H9 (cell line): ENCODE measurements at regions not wholly inside any gene's neighbourhood (a gene's known extent, or its start where the extent isn't known, plus 50 kb on each side); places are given as distances from the start of the nearest gene placed in this dataset.

ENCODE experiments used
- DNase-seq: peaks from one replicate; pipeline ENCODE4 v3.0.0-alpha.2; 2017
- H2AFZ ChIP-seq: one replicate; pipeline ENCODE4 v1.6.1; 2013; ENCODE audit warnings: mild to moderate bottlenecking, low read length, control low read depth, moderate library complexity
- H2AK5ac ChIP-seq: 2 replicates; pipeline ENCODE4 v1.6.1; 2013; ENCODE audit warnings: low read length, control low read depth, mixed read lengths; ENCODE audit not compliant: insufficient read length
- H2BK120ac ChIP-seq: one replicate; pipeline ENCODE4 v1.6.1; 2013; ENCODE audit warnings: low read depth, mild to moderate bottlenecking, low read length, control low read depth, inconsistent platforms; ENCODE audit not compliant: poor library complexity, severe bottlenecking
- H2BK12ac ChIP-seq: 2 replicates; pipeline ENCODE4 v1.6.1; 2013; ENCODE audit warnings: low read length, control low read depth, mixed read lengths, low read depth; ENCODE audit not compliant: insufficient read length
- H2BK15ac ChIP-seq: 2 replicates; pipeline ENCODE4 v1.6.1; 2013; ENCODE audit warnings: low read depth, low read length, control low read depth
- H2BK20ac ChIP-seq: one replicate; pipeline ENCODE4 v1.6.1; 2013; ENCODE audit warnings: low read depth, mild to moderate bottlenecking, low read length, control low read depth, inconsistent platforms; ENCODE audit not compliant: poor library complexity, severe bottlenecking
- H2BK5ac ChIP-seq: 2 replicates; pipeline ENCODE4 v1.6.1; 2013; ENCODE audit warnings: low read length, control low read depth, mixed read lengths; ENCODE audit not compliant: insufficient read length
- H3K14ac ChIP-seq: 2 replicates; pipeline ENCODE4 v1.6.1; 2013; ENCODE audit warnings: low read length, control low read depth; ENCODE audit not compliant: insufficient read depth
- H3K18ac ChIP-seq: 2 replicates; pipeline ENCODE4 v1.6.1; 2013; ENCODE audit warnings: low read depth, mild to moderate bottlenecking, mixed read lengths, low read length, control low read depth; ENCODE audit not compliant: insufficient read length
- H3K23ac ChIP-seq: 2 replicates; pipeline ENCODE4 v1.6.1; 2013; ENCODE audit warnings: low read length, control low read depth, mixed read lengths, low read depth; ENCODE audit not compliant: insufficient read length
- H3K23me2 ChIP-seq: 2 replicates; pipeline ENCODE4 v1.6.1; 2013; ENCODE audit warnings: low read depth, mild to moderate bottlenecking, mixed read lengths, low read length, control low read depth; ENCODE audit not compliant: insufficient read length, poor library complexity, severe bottlenecking
- H3K27ac ChIP-seq: 2 replicates; pipeline ENCODE4 v1.5.1; 2013; ENCODE audit warnings: low read length, control low read depth, mixed read lengths, low read depth; ENCODE audit not compliant: insufficient read length
- H3K27me3 ChIP-seq: 2 replicates; pipeline ENCODE4 v1.6.1; 2013; ENCODE audit warnings: low read length, control low read depth, inconsistent platforms; ENCODE audit not compliant: insufficient read depth
- H3K4ac ChIP-seq: 2 replicates; pipeline ENCODE4 v1.6.1; 2013; ENCODE audit warnings: low read depth, mild to moderate bottlenecking, control low read depth, inconsistent platforms, low read length, moderate library complexity
- H3K4me1 ChIP-seq: 2 replicates; pipeline ENCODE4 v1.6.1; 2013; ENCODE audit warnings: low read length, control low read depth, inconsistent platforms; ENCODE audit not compliant: insufficient read depth
- H3K4me2 ChIP-seq: 2 replicates; pipeline ENCODE4 v1.6.1; 2013; ENCODE audit warnings: low read length, control low read depth, mixed read lengths; ENCODE audit not compliant: insufficient read length, insufficient read depth
- H3K56ac ChIP-seq: 2 replicates; pipeline ENCODE4 v1.6.1; 2013; ENCODE audit warnings: low read depth, mild to moderate bottlenecking, mixed read lengths, low read length, control low read depth; ENCODE audit not compliant: insufficient read length
- H3K79me1 ChIP-seq: 2 replicates; pipeline ENCODE4 v1.6.1; 2013; ENCODE audit warnings: low read depth, mild to moderate bottlenecking, moderate library complexity, low read length, control low read depth, inconsistent platforms; ENCODE audit not compliant: insufficient read depth, poor library complexity, severe bottlenecking
- H3K79me2 ChIP-seq: 2 replicates; pipeline ENCODE4 v1.6.1; 2013; ENCODE audit warnings: low read length, control low read depth, inconsistent platforms; ENCODE audit not compliant: insufficient read depth
- H3K9ac ChIP-seq: 2 replicates; pipeline ENCODE4 v1.6.1; 2013; ENCODE audit warnings: low read length, control low read depth, mixed read lengths; ENCODE audit not compliant: insufficient read length; ENCODE audit errors: extremely low read depth
- H3K9me3 ChIP-seq: one replicate; pipeline ENCODE4 v1.6.1; 2013; ENCODE audit warnings: low read depth, low read length, inconsistent platforms; ENCODE audit not compliant: control insufficient read depth
- H3T11ph ChIP-seq: one replicate; pipeline ENCODE4 v1.6.1; 2013; ENCODE audit warnings: mild to moderate bottlenecking, low read length, control low read depth, inconsistent platforms
- H4K20me1 ChIP-seq: one replicate; pipeline ENCODE4 v1.6.1; 2013; ENCODE audit not compliant: control insufficient read depth, insufficient read length, insufficient read depth
- H4K5ac ChIP-seq: 2 replicates; pipeline ENCODE4 v1.6.1; 2013; ENCODE audit warnings: low read depth, mild to moderate bottlenecking, mixed read lengths, low read length, control low read depth; ENCODE audit not compliant: insufficient read length
- H4K8ac ChIP-seq: replicated peaks from 2 replicates; pipeline ENCODE4 v1.6.1; 2013; ENCODE audit warnings: low read length, control low read depth, mixed read lengths, low read depth; ENCODE audit not compliant: insufficient read length
- H4K91ac ChIP-seq: 2 replicates; pipeline ENCODE4 v1.6.1; 2013; ENCODE audit warnings: low read depth, mild to moderate bottlenecking, moderate library complexity, mixed read lengths, low read length, control low read depth; ENCODE audit not compliant: insufficient read length
- H3K27ac Mint-ChIP-seq, 3 experiments: 2 replicates in 2 of 3; 3 replicates in 1 of 3; pipeline ENCODE4 v1.8.0; 2020 to 2021; ENCODE audit warnings: mixed read lengths in 3 of 3, mild to moderate bottlenecking in 1 of 3, moderate library complexity in 1 of 3
- H3K27me3 Mint-ChIP-seq: 2 replicates; pipeline ENCODE4 v1.8.0; 2021; ENCODE audit warnings: low read depth, mild to moderate bottlenecking, moderate library complexity, mixed read lengths
- H3K36me3 Mint-ChIP-seq, 3 experiments: 2 replicates in 2 of 3; 3 replicates in 1 of 3; pipeline ENCODE4 v1.8.0; 2020 to 2021; ENCODE audit warnings: low read depth in 3 of 3, mixed read lengths in 3 of 3; ENCODE audit not compliant: insufficient read depth in 1 of 3
- H3K4me1 Mint-ChIP-seq, 2 experiments: 2 replicates each; pipeline ENCODE4 v1.8.0; 2020; ENCODE audit warnings: mixed read lengths in 2 of 2
- H3K4me3 Mint-ChIP-seq, 2 experiments: 2 replicates in 1 of 2; 3 replicates in 1 of 2; pipeline ENCODE4 v1.8.0; 2020 to 2021; ENCODE audit warnings: mild to moderate bottlenecking in 2 of 2, mixed read lengths in 2 of 2, moderate library complexity in 1 of 2
- H3K9me3 Mint-ChIP-seq, 2 experiments: 2 replicates in 1 of 2; 3 replicates in 1 of 2; pipeline ENCODE4 v1.8.0; 2020; ENCODE audit warnings: mild to moderate bottlenecking in 2 of 2, mixed read lengths in 2 of 2, moderate library complexity in 1 of 2
- CTCF ChIP-seq: fragments of 200-600 bp; sonication (generic); conservative IDR thresholded peaks from 3 replicates; pipeline ENCODE4 v1.8.0; 2021; ENCODE audit warnings: antibody characterized with exemption, mild to moderate bottlenecking
- WGBS: extraction: QIAGEN DNeasy Blood & Tissue Kit; methylation state at CpG from one replicate; pipeline ENCODE4 v1.1.7; 2013; ENCODE audit warnings: missing lambda C conversion rate, low lambda C conversion rate, mixed read lengths; ENCODE audit not compliant: insufficient read length; ENCODE audit errors: extremely low coverage; 5-methylcytosine and 5-hydroxymethylcytosine counted together

GRCh38 chr4:28225050-28225449 lies 1364.4 kb downstream of the STIM2 start:
- H3K4me2 ChIP-seq = no peak overlapping the region
- H4K20me1 ChIP-seq = no peaks in the 10 kb centered on the region
- no peak overlapping the region for H3K27ac ChIP-seq
- H2BK15ac ChIP-seq = no peak overlapping the region
- peak; percentile 73 for TF ChIP-seq CTCF
- no peak overlapping the region for H3K56ac ChIP-seq
- no peak overlapping the region for H2BK5ac ChIP-seq
- H3K14ac ChIP-seq = no peak overlapping the region
- no peak overlapping the region for H2AFZ ChIP-seq
- no peaks in the 10 kb centered on the region for H3K23me2 ChIP-seq
- Mint-ChIP-seq H3K27me3 (no peaks in the 10 kb centered on the region), H3K36me3 (no peaks in the 10 kb centered on the region), H3K9me3 (no peaks in the 10 kb centered on the region), H3K4me1 (peaks cover 16 to 22% of the 10 kb centered on the region in 2 experiments), H3K4me3 (no peak overlapping the region), H3K27ac (no peak overlapping the region)
- H3K4me1 ChIP-seq = no peaks in the 10 kb centered on the region; the same call in 1 of the 2 replicates
- no peak overlapping the region for H3K23ac ChIP-seq
- no peak overlapping the region for H4K91ac ChIP-seq
- H3K27me3 ChIP-seq = no peaks in the 10 kb centered on the region
- DNase-seq = peak; percentile 57
- no peaks in the 10 kb centered on the region for H3K79me1 ChIP-seq
- H2BK120ac ChIP-seq = no peak overlapping the region
- no peak overlapping the region for H4K5ac ChIP-seq
- H3K9me3 ChIP-seq = no peaks in the 10 kb centered on the region
- no peak overlapping the region for H2BK20ac ChIP-seq
- no peak overlapping the region for H3K9ac ChIP-seq
- no peak overlapping the region for H3T11ph ChIP-seq
- no peaks in the 10 kb centered on the region for H3K79me2 ChIP-seq
- no peak overlapping the region for H4K8ac ChIP-seq
- no peak overlapping the region for H2BK12ac ChIP-seq
- H2AK5ac ChIP-seq = no peak overlapping the region
- H3K4ac ChIP-seq = no peak overlapping the region
- H3K18ac ChIP-seq = no peak overlapping the region
- WGBS = no CpG with 5 or more reads among the region's 2 CpGs
